ENCODE measurements at regions not wholly inside any gene's neighbourhood (a gene's known extent, or its start where the extent isn't known, plus 50 kb on each side); places are given as distances from the start of the nearest gene placed in this dataset.

- ATAC-seq (peak; percentile 79), DNase-seq (no peak)
- no peaks in the 10 kb centered on the region for H3K9me3 ChIP-seq
- peak overlapping the region in 3 of 4 donors; percentile 24 to 59 (median 37) for H3K27ac ChIP-seq
- 41 to 44% methylated on average over 2 of the region's 2 CpGs for WGBS, 2 donors
- intact Hi-C loops (cut with DNase I), result no loop called here
- no peak for TF ChIP-seq CTCF (IDR thresholded peaks at IDR 0.05)
- TF ChIP-seq POLR2A (IDR thresholded peaks at IDR 0.05), result no peak
- no peaks in the 10 kb centered on the region for H3K36me3 ChIP-seq (replicated peaks in 1 of 2; ENCODE audit: insufficient read depth in 1 of 2, low read depth in 2 of 2)
- no peaks in the 10 kb centered on the region for H3K27me3 ChIP-seq
- peaks cover 15% of the 10 kb centered on the region for H3K4me1 ChIP-seq
- no peak overlapping the region for H3K4me3 ChIP-seq
Observed at GRCh38 chr6:78565997-78566396, 301.4 kb upstream of the IRAK1BP1 start.

GRCh38 chr6:78570044-78570443 lies 297.3 kb upstream of the IRAK1BP1 start:
- Histone ChIP-seq H3K4me1 (peaks cover 11% of the 10 kb centered on the region), H3K27ac (no peak overlapping the region), H3K36me3 (replicated peaks in 1 of 2; ENCODE audit: insufficient read depth in 1 of 2, low read depth in 2 of 2) (no peaks in the 10 kb centered on the region), H3K9me3 (no peaks in the 10 kb centered on the region), H3K4me3 (no peak overlapping the region), H3K27me3 (no peaks in the 10 kb centered on the region)
- TF ChIP-seq CTCF (IDR thresholded peaks at IDR 0.05), result no peak
- no peak for TF ChIP-seq POLR2A (IDR thresholded peaks at IDR 0.05)
- intact Hi-C loops (cut with DNase I), result no loop called here
- ATAC-seq, result no peak
- no peak for DNase-seq
- WGBS, 2 donors, result 78 to 82% methylated on average over 1 of the region's 1 CpG

GRCh38 chr6:78577585-78577984 lies 289.8 kb upstream of the IRAK1BP1 start:
- Histone ChIP-seq H3K36me3 (replicated peaks in 1 of 2; ENCODE audit: insufficient read depth in 1 of 2, low read depth in 2 of 2) (no peaks in the 10 kb centered on the region), H3K4me1 (no peaks in the 10 kb centered on the region), H3K9me3 (no peaks in the 10 kb centered on the region), H3K27me3 (no peaks in the 10 kb centered on the region), H3K27ac (no peak overlapping the region), H3K4me3 (no peak overlapping the region)
- TF ChIP-seq CTCF (IDR thresholded peaks at IDR 0.05) (no peak), POLR2A (IDR thresholded peaks at IDR 0.05) (no peak)
- intact Hi-C loops (cut with DNase I), result no loop called here
- DNase-seq (no peak), ATAC-seq (no peak)
- 54 to 56% methylated on average over 1 of the region's 1 CpG for WGBS, 2 donors

GRCh38 chr6:78578430-78578829 lies 288.9 kb upstream of the IRAK1BP1 start:
- no peak for DNase-seq
- Histone ChIP-seq H3K4me3 (no peak overlapping the region), H3K4me1 (no peaks in the 10 kb centered on the region), H3K9me3 (no peaks in the 10 kb centered on the region), H3K27me3 (no peaks in the 10 kb centered on the region), H3K36me3 (replicated peaks in 1 of 2; ENCODE audit: insufficient read depth in 1 of 2, low read depth in 2 of 2) (no peaks in the 10 kb centered on the region), H3K27ac (no peak overlapping the region)
- TF ChIP-seq CTCF (IDR thresholded peaks at IDR 0.05), result no peak
- no peak for TF ChIP-seq POLR2A (IDR thresholded peaks at IDR 0.05)
- intact Hi-C loops (cut with DNase I), result no loop called here
- ATAC-seq, result no peak
- 36 to 57% methylated on average over 2 of the region's 2 CpGs for WGBS, 2 donors

GRCh38 chr6:78580923-78581322 lies 286.4 kb upstream of the IRAK1BP1 start:
- DNase-seq (no peak), ATAC-seq (no peak)
- intact Hi-C loops (cut with DNase I), result no loop called here

More at GRCh38 chr6:78580923-78581322, 286.4 kb upstream of the IRAK1BP1 start:
- H3K27me3 ChIP-seq, result no peaks in the 10 kb centered on the region
- no peak overlapping the region for H3K4me3 ChIP-seq
- H3K27ac ChIP-seq, result no peak overlapping the region
- 46 to 83% methylated on average over 2 of the region's 2 CpGs for WGBS, 2 donors
- H3K36me3 ChIP-seq (replicated peaks in 1 of 2; ENCODE audit: insufficient read depth in 1 of 2, low read depth in 2 of 2), result no peaks in the 10 kb centered on the region
- H3K9me3 ChIP-seq, result no peaks in the 10 kb centered on the region
- TF ChIP-seq CTCF (IDR thresholded peaks at IDR 0.05) (no peak), POLR2A (IDR thresholded peaks at IDR 0.05) (no peak)
- H3K4me1 ChIP-seq, result no peaks in the 10 kb centered on the region
